ENCODE measurements at regions not wholly inside any gene's neighbourhood (a gene's known extent, or its start where the extent isn't known, plus 50 kb on each side); places are given as distances from the start of the nearest gene placed in this dataset.

DNA sequence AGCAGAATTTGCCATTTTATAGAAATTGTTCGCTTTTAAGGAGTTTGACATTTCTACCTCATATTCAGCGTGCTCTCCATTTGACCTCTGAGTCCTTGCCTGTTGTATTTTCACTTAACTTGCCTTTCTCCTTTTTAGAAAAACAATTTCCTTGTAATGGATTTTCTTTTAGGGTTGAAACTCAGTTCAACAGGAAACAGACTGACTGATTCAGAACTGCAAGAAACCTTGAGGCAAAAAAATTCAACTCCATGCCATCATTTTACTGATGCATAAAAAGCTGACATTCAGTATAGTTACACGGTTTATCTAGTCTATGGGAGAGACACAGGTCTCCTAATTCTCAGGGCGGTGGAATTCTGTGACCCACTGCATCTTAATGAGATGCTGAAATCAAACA, 59.8 kb downstream of the MRPS30 start:
- DNase-seq (ENCODE audit: low read depth in 1 of 2, low spot score in 1 of 2), result no peak
- no peak for TF ChIP-seq JUND (IDR thresholded peaks at IDR 0.05; ENCODE audit: low read depth)
- in situ Hi-C loops (cut with HindIII; ENCODE audit: low pct_unique_long_range_greater_than_20kb, low sequenced_read_pairs), result no loop called here

DNA sequence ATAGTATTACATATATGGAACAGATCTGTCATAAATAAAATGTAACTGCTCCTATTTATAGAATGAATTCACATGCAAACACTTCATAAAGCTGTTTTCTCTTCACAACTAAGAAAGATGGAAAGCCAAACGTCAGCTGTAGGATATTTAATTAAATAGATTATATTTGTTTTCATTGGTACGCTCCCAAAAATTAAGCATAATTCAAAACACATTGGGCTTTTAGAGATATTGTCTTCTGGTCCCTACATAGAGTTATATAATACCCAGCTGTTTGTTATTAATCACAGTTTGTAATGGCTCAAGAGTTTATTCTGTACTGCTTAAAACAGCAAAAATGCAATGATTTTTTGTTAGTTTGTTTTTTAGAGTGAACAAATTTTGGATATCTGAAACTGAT, 61.2 kb downstream of the MRPS30 start:
- DNase-seq (ENCODE audit: low read depth in 1 of 2, low spot score in 1 of 2), result no peak
- TF ChIP-seq JUND (IDR thresholded peaks at IDR 0.05; ENCODE audit: low read depth), result no peak
- in situ Hi-C loops (cut with HindIII; ENCODE audit: low pct_unique_long_range_greater_than_20kb, low sequenced_read_pairs), result no loop called here

DNA sequence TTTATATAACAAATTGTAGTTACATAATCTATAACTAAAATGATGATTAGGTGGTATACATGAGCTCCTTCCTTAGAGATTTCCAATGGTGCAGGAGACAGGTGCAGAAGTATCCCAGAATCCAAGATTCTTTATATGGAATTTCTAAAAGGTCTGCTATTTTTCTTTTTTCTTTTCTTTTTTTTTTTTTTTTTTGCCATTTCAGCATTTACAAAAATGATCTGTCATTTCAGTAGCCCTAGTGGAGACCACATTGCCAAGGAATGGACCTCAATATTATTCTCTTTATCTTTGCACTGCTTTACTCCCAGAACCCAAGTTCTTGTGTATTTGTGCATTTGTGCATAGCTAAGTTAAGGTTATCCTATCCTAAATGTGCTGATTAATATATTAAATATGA, 61.7 kb downstream of the MRPS30 start:
- in situ Hi-C loops (cut with HindIII; ENCODE audit: low pct_unique_long_range_greater_than_20kb, low sequenced_read_pairs), result no loop called here
- DNase-seq (ENCODE audit: low read depth in 1 of 2, low spot score in 1 of 2), result no peak
- TF ChIP-seq JUND (IDR thresholded peaks at IDR 0.05; ENCODE audit: low read depth), result no peak

DNA sequence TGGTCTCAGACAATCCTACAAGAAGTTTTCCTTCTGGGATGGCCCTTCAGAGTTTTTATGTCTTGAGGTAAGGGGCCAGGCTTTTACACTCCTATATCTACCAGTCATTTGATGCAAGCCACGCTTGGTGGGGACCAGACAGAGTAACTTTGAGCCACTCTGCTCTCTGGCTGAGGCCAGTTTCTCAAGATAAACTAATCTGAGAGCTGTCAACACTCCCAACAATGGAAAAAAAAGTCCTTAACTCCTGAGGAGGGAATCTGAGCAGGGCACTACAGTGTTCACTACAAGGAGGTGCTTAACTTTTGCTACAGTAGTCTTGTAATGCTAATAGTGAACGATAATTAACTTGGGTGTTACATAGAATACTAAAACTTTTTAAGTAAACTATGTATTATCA, 62.7 kb downstream of the MRPS30 start:
- in situ Hi-C loops (cut with HindIII; ENCODE audit: low pct_unique_long_range_greater_than_20kb, low sequenced_read_pairs), result no loop called here
- DNase-seq (ENCODE audit: low read depth in 1 of 2, low spot score in 1 of 2), result no peak
- no peak for TF ChIP-seq JUND (IDR thresholded peaks at IDR 0.05; ENCODE audit: low read depth)

DNA sequence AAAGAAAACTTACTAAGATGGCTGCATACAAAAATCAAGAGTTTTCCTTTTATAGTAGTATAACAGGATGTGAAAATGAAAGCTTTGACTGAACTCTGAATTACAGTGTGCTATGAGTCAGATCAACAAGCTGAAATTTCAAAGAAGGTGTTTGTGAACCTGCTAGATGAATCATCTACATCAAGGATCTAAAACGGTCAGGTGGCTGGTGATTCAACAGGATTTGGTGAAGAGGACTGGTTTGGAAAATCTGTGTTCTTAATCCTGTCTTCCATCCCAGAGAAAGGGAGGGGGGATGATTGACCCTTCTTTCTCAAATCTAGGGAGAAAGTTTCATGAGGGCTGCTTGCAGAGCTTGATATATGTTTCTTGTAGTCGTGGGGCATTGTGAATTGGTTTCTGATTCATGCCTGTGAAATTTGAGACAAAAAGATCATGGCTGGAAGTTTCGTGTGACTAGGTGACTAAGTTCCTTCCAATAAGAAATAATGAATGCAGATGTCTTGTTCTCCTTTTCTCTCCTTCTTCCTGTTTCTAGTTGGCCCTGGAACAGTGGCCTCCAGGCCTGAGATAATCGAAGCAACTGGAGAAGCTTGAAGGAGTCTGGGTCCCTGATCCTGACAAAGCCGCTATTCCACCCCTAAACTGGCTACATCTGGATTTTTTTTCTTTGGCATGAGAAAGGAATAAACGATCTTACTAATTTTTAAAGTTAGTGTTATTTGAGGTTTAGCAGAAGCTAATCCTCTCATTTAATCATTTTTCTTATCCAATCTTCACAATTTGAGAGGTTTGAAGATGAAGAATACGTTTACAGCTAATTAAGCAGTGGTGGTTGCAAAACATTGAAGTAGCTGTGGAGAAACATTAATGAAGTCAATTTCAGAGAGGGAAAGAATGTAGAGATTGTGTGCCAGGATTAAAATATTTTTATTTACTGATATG, 67.2 kb downstream of the MRPS30 start:
- no peak for DNase-seq (ENCODE audit: low read depth in 1 of 2, low spot score in 1 of 2)
- in situ Hi-C loops (cut with HindIII; ENCODE audit: low pct_unique_long_range_greater_than_20kb, low sequenced_read_pairs), result no loop called here
- TF ChIP-seq JUND (IDR thresholded peaks at IDR 0.05; ENCODE audit: low read depth), result no peak

DNA sequence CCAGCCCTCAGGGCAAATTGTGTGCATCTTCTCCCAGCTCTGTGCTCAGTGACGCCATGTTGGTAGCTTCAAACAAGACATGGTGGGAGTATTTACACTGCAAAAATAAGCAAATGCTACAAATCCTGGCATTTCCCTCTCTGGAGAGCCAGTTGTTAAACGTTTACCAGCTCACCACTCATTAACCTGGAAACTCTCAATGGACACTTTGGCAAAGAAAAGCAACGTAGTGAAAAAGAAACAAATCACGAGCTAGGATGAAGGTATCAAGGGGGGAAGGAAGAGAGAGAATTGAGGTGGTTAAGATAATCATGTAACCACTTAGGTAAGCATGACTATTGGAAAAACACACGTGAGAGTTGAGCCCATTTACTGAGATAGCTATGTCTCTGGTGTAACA, 72.5 kb downstream of the MRPS30 start:
- in situ Hi-C loops (cut with HindIII; ENCODE audit: low pct_unique_long_range_greater_than_20kb, low sequenced_read_pairs), result no loop called here
- no peak for DNase-seq (ENCODE audit: low read depth in 1 of 2, low spot score in 1 of 2)
- TF ChIP-seq JUND (IDR thresholded peaks at IDR 0.05; ENCODE audit: low read depth), result no peak

DNA sequence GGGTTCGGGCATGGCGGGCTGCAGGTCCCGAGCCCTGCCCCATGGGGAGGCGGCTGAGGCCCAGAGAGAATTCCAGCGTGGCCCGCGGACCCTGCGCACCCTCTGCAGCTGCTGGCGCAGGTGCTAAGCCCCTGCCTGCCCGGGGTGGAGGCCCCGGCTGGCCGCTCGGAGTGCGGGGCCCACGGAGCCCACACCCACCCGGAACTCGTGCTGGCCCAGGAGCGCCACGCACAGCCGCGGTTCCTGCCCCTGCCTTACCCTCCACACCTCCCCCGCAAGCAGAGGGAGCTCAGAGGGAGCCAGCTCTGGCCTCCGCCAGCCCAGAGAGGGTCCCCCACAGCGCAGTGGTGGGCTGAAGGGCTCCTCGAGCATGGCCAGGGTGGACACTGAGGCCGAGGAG, 75.3 kb downstream of the MRPS30 start:
- TF ChIP-seq JUND (IDR thresholded peaks at IDR 0.05; ENCODE audit: low read depth), result no peak
- in situ Hi-C loops (cut with HindIII; ENCODE audit: low pct_unique_long_range_greater_than_20kb, low sequenced_read_pairs), result no loop called here
- no peak for DNase-seq (ENCODE audit: low read depth in 1 of 2, low spot score in 1 of 2)

DNA sequence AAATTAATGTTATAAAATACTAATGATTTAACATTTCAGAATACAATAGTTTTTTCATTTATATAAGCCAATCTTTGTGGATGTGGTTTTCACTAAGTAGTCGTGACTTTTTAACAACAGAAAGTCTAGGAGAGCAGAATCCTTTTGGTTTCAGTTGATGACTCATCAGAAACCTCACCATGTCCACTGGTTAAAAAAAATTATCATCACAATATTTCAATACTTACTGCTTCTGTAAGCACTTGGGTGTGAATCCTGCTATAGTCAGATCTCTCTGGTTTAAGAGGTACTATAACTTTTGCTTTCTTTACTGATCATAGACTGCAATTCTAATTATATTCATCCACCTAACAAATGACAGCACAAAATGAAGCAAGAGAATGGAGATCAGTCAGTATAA, 77.2 kb downstream of the MRPS30 start:
- in situ Hi-C loops (cut with HindIII; ENCODE audit: low pct_unique_long_range_greater_than_20kb, low sequenced_read_pairs), result no loop called here
- TF ChIP-seq JUND (IDR thresholded peaks at IDR 0.05; ENCODE audit: low read depth), result no peak
- no peak for DNase-seq (ENCODE audit: low read depth in 1 of 2, low spot score in 1 of 2)

DNA sequence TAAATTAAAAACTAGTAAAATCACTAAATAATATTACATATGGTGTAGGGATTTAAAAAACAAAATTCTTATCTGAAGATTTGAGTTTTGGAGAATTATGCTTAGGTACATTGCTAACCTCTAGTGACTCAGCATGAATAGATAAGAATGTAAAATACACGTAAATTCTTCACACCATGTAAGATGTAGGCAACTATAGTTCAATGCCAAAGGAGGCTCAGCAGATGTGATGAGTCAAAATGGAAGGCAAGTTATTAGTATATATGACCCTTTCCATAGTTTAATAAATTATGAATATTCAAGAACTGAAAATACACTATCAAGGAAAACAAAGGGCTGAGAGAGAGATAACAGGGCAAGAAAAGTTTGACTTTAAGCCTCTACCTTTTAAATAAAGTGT, 79.0 kb downstream of the MRPS30 start:
- DNase-seq (ENCODE audit: low read depth in 1 of 2, low spot score in 1 of 2), result no peak
- in situ Hi-C loops (cut with HindIII; ENCODE audit: low pct_unique_long_range_greater_than_20kb, low sequenced_read_pairs), result no loop called here
- TF ChIP-seq JUND (IDR thresholded peaks at IDR 0.05; ENCODE audit: low read depth), result no peak

DNA sequence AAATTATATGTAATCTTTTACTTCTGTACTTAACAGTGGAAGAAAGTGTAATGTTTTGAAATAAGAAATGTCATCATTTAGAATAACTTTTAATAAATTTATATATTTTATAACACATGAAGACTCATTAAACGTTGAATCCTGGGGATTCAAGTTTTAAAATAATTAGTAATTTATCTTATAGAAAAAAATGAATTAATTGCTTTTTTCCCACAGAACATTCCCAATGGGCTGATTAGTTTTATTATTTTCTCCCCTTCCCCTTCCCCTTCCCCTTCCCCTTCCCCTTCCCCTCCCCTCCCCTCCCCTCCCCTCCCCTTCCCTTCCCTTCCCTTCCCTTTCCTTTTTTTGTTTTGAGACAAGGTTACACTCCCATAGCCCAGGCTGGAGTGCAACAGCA, 79.7 kb downstream of the MRPS30 start:
- in situ Hi-C loops (cut with HindIII; ENCODE audit: low pct_unique_long_range_greater_than_20kb, low sequenced_read_pairs), result no loop called here
- no peak for DNase-seq (ENCODE audit: low read depth in 1 of 2, low spot score in 1 of 2)
- TF ChIP-seq JUND (IDR thresholded peaks at IDR 0.05; ENCODE audit: low read depth), result no peak

DNA sequence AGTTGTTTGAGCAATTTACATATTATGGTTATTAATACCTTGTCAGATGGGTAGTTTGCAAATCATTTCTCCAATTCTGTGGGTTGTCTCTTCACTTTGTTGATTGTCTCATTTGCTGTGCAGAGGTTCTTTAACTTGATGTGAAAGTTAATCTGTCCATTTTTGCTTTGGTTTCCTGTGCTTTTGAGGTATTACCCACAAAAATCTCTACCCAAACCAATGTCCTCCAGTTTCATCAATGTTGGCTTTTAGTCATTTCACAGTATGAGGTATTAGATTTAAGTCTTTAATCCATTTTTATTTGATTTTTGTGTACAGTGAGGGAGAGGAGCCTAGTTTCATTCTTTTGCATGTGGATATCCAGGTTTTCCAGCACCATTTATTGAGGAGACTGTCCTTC, 82.4 kb downstream of the MRPS30 start:
- no peak for DNase-seq (ENCODE audit: low read depth in 1 of 2, low spot score in 1 of 2)
- no peak for TF ChIP-seq JUND (IDR thresholded peaks at IDR 0.05; ENCODE audit: low read depth)
- in situ Hi-C loops (cut with HindIII; ENCODE audit: low pct_unique_long_range_greater_than_20kb, low sequenced_read_pairs), result no loop called here

DNA sequence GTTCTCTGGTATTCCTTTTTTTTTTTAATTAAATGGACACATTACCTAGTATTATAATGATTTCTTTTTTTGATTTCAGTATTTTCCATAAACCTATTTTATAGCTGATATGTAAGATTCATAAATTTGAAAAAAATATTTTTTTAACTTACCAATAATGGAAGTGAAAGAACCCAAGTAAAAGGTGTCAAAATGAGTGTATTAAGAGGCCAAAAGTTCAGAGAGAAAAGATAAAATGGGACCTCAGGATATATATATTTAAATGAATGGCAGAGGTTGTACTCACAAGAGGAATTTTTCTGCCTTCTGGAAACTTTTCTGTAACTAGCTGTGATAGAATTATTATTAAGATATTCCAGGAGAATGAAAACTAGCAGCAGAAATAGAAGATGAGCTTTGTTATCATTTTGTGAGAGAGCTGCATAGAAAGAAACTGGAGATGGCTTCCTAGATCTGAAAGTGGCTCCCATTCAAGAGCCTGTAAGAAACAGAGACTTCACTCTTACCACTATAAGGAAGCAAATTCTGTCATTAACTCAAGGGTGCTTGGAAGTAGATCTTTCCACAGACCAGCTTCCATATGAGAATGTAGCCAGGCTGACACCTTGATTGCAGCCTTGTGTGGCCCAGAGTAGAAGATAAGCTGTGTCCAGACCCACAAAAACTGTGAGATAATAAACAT, 91.7 kb downstream of the MRPS30 start:
- in situ Hi-C loops (cut with HindIII; ENCODE audit: low pct_unique_long_range_greater_than_20kb, low sequenced_read_pairs), result no loop called here
- no peak for TF ChIP-seq JUND (IDR thresholded peaks at IDR 0.05; ENCODE audit: low read depth)
- DNase-seq (ENCODE audit: low read depth in 1 of 2, low spot score in 1 of 2), result no peak

DNA sequence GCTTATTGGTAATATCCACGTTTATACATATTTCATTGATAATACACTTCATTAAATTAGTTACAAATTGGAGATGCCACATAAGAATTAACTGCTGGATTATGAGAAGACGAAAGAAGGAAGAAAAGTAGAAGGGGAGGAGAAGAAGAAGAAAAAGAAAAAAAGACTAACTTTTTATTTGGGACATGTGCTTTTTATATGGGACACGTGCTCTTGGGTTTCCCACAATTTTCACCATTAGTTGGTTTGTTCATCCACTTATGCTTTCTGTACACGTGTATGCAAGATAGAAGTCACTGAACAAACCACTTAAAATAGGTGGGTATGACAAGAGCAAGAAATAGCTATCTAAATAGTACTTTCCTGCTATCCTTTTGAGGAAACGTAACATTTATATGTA, 98.6 kb downstream of the MRPS30 start:
- TF ChIP-seq JUND (IDR thresholded peaks at IDR 0.05; ENCODE audit: low read depth), result no peak
- in situ Hi-C loops (cut with HindIII; ENCODE audit: low pct_unique_long_range_greater_than_20kb, low sequenced_read_pairs), result no loop called here
- no peak for DNase-seq (ENCODE audit: low read depth in 1 of 2, low spot score in 1 of 2)

All from T47D (cell line).